BLaER1 (cell line): ENCODE measurements at regions not wholly inside any gene's neighbourhood (a gene's known extent, or its start where the extent isn't known, plus 50 kb on each side); places are given as distances from the start of the nearest gene placed in this dataset.
"Not testable (repeated sequence)": the region's sequence is repeated elsewhere in the genome, so short reads cannot be mapped to it uniquely, and the experiment has no call there.

Experiments
- H3K27ac ChIP-seq: shearing (Covaris generic); formaldehyde crosslinking; 2 replicates; pipeline ENCODE4 v1.8.1; 2022
- H3K27me3 ChIP-seq: shearing (Covaris generic); formaldehyde crosslinking; 2 replicates; pipeline ENCODE4 v1.8.1; 2022
- H3K36me3 ChIP-seq: shearing (Covaris generic); formaldehyde crosslinking; 2 replicates; pipeline ENCODE4 v1.8.1; 2022
- H3K4me1 ChIP-seq: shearing (Covaris generic); formaldehyde crosslinking; 2 replicates; pipeline ENCODE4 v1.8.1; 2022
- H3K4me2 ChIP-seq: shearing (Covaris generic); formaldehyde crosslinking; 2 replicates; pipeline ENCODE4 v1.8.1; 2022
- H3K4me3 ChIP-seq: shearing (Covaris generic); formaldehyde crosslinking; 2 replicates; pipeline ENCODE4 v1.8.1; 2022
- H3K9ac ChIP-seq: shearing (Covaris generic); formaldehyde crosslinking; 2 replicates; pipeline ENCODE4 v1.8.1; 2022
- H3K9me3 ChIP-seq: shearing (Covaris generic); formaldehyde crosslinking; 2 replicates; pipeline ENCODE4 v1.8.1; 2022
- H4K20me1 ChIP-seq: shearing (Covaris generic); formaldehyde crosslinking; 2 replicates; pipeline ENCODE4 v1.8.1; 2022
- Cebpa-rat ChIP-seq: shearing (Covaris generic); IDR thresholded peaks from 2 replicates; pipeline ENCODE4 v1.8.1; 2022

- no peak for TF ChIP-seq Cebpa-rat
- H3K9me3 ChIP-seq: peaks cover 28% of the 10 kb centered on the region
- no peak overlapping the region for H3K4me3 ChIP-seq
- H3K27ac ChIP-seq: no peak overlapping the region
- no peaks in the 10 kb centered on the region for H3K4me1 ChIP-seq
- no peak overlapping the region for H3K4me2 ChIP-seq
- no peak overlapping the region for H3K9ac ChIP-seq
- no peaks in the 10 kb centered on the region for H3K27me3 ChIP-seq
- no peaks in the 10 kb centered on the region for H3K36me3 ChIP-seq
- no peaks in the 10 kb centered on the region for H4K20me1 ChIP-seq
These were observed 1212.9 kb downstream of the TYW1 start for GRCh38 chr7:68209486-68209885.

- Histone ChIP-seq H3K9ac (no peak overlapping the region), H3K4me3 (no peak overlapping the region), H3K9me3 (no peaks in the 10 kb centered on the region), H3K4me2 (no peak overlapping the region), H3K36me3 (no peaks in the 10 kb centered on the region), H4K20me1 (no peaks in the 10 kb centered on the region), H3K27ac (no peak overlapping the region), H3K27me3 (no peaks in the 10 kb centered on the region), H3K4me1 (no peaks in the 10 kb centered on the region)
- no peak for TF ChIP-seq Cebpa-rat
These were observed 1217.2 kb downstream of the TYW1 start for GRCh38 chr7:68213838-68214237.

- H3K27ac ChIP-seq: no peak overlapping the region
- no peaks in the 10 kb centered on the region for H3K4me1 ChIP-seq
- H3K27me3 ChIP-seq: no peaks in the 10 kb centered on the region
- no peak overlapping the region for H3K4me3 ChIP-seq
- no peak for TF ChIP-seq Cebpa-rat
- no peaks in the 10 kb centered on the region for H4K20me1 ChIP-seq
- no peaks in the 10 kb centered on the region for H3K9me3 ChIP-seq
- H3K4me2 ChIP-seq: no peak overlapping the region
- H3K9ac ChIP-seq: no peak overlapping the region
- H3K36me3 ChIP-seq: no peaks in the 10 kb centered on the region
These were observed 1219.4 kb downstream of the TYW1 start for GRCh38 chr7:68216051-68216450.

GRCh38 chr7:68217426-68217825 lies 1220.8 kb downstream of the TYW1 start:
- Histone ChIP-seq H3K9ac (no peak overlapping the region), H4K20me1 (no peaks in the 10 kb centered on the region), H3K27ac (no peak overlapping the region), H3K9me3 (no peaks in the 10 kb centered on the region), H3K36me3 (no peaks in the 10 kb centered on the region), H3K4me1 (no peaks in the 10 kb centered on the region), H3K4me2 (no peak overlapping the region), H3K4me3 (no peak overlapping the region), H3K27me3 (no peaks in the 10 kb centered on the region)
- no peak for TF ChIP-seq Cebpa-rat

GRCh38 chr7:68218461-68218860 lies 1221.8 kb downstream of the TYW1 start:
- Histone ChIP-seq H3K27me3 (no peaks in the 10 kb centered on the region), H3K4me2 (no peak overlapping the region), H3K27ac (no peak overlapping the region), H3K9me3 (no peaks in the 10 kb centered on the region), H4K20me1 (no peaks in the 10 kb centered on the region), H3K36me3 (no peaks in the 10 kb centered on the region), H3K4me3 (no peak overlapping the region), H3K4me1 (no peaks in the 10 kb centered on the region), H3K9ac (no peak overlapping the region)
- no peak for TF ChIP-seq Cebpa-rat

- H3K9me3 ChIP-seq: no peaks in the 10 kb centered on the region
- no peak overlapping the region for H3K9ac ChIP-seq
- H3K4me2 ChIP-seq: no peak overlapping the region
- H3K27ac ChIP-seq: no peak overlapping the region
- no peaks in the 10 kb centered on the region for H3K4me1 ChIP-seq
- no peaks in the 10 kb centered on the region for H4K20me1 ChIP-seq
- no peak overlapping the region for H3K4me3 ChIP-seq
- no peaks in the 10 kb centered on the region for H3K36me3 ChIP-seq
- no peaks in the 10 kb centered on the region for H3K27me3 ChIP-seq
- TF ChIP-seq Cebpa-rat: no peak
These were observed 1225.7 kb downstream of the TYW1 start for GRCh38 chr7:68222311-68222710.

GRCh38 chr7:68224041-68224741 lies 1227.6 kb downstream of the TYW1 start:
- no peak for TF ChIP-seq Cebpa-rat

GRCh38 chr7:68231011-68231410 lies 1234.4 kb downstream of the TYW1 start:
- H3K4me3 ChIP-seq, H3K36me3 ChIP-seq, H3K4me1 ChIP-seq, H3K27me3 ChIP-seq, H4K20me1 ChIP-seq, H3K27ac ChIP-seq, H3K9me3 ChIP-seq, H3K4me2 ChIP-seq, H3K9ac ChIP-seq: not testable (repeated sequence)

More at GRCh38 chr7:68224041-68224741, 1227.6 kb downstream of the TYW1 start:
- Histone ChIP-seq H3K4me1 (no peaks in the 10 kb centered on the region), H3K36me3 (no peaks in the 10 kb centered on the region), H3K4me2 (no peak overlapping the region), H3K4me3 (no peak overlapping the region), H3K9me3 (no peaks in the 10 kb centered on the region), H3K27me3 (no peaks in the 10 kb centered on the region), H4K20me1 (no peaks in the 10 kb centered on the region), H3K27ac (no peak overlapping the region), H3K9ac (no peak overlapping the region)

GRCh38 chr7:68235937-68236336 lies 1239.3 kb downstream of the TYW1 start:
- Histone ChIP-seq H3K9me3 (peaks cover 10% of the 10 kb centered on the region), H3K27me3 (no peaks in the 10 kb centered on the region), H3K36me3 (no peaks in the 10 kb centered on the region), H3K4me3 (no peak overlapping the region), H3K27ac (no peak overlapping the region), H3K9ac (no peak overlapping the region), H3K4me1 (peaks cover 10% of the 10 kb centered on the region), H4K20me1 (no peaks in the 10 kb centered on the region), H3K4me2 (no peak overlapping the region)
- no peak for TF ChIP-seq Cebpa-rat

- H3K9me3 ChIP-seq: peaks cover 22% of the 10 kb centered on the region
These were observed 1241.7 kb downstream of the TYW1 start for GRCh38 chr7:68238204-68238805.

GRCh38 chr7:68243128-68243527 lies 1246.5 kb downstream of the TYW1 start:
- Histone ChIP-seq H3K27me3 (no peaks in the 10 kb centered on the region), H3K27ac (no peak overlapping the region), H3K4me1 (no peaks in the 10 kb centered on the region)

More at GRCh38 chr7:68238204-68238805, 1241.7 kb downstream of the TYW1 start:
- Histone ChIP-seq H3K4me2 (no peak overlapping the region), H3K4me3 (no peak overlapping the region), H3K27ac (no peak overlapping the region), H3K36me3 (no peaks in the 10 kb centered on the region), H4K20me1 (no peaks in the 10 kb centered on the region), H3K27me3 (no peaks in the 10 kb centered on the region), H3K4me1 (peaks cover 10% of the 10 kb centered on the region), H3K9ac (no peak overlapping the region)
- TF ChIP-seq Cebpa-rat: no peak

More at GRCh38 chr7:68243128-68243527, 1246.5 kb downstream of the TYW1 start:
- Histone ChIP-seq H3K9me3 (peaks cover 22% of the 10 kb centered on the region), H3K36me3 (no peaks in the 10 kb centered on the region), H4K20me1 (no peaks in the 10 kb centered on the region), H3K9ac (no peak overlapping the region), H3K4me3 (no peak overlapping the region), H3K4me2 (no peak overlapping the region)
- no peak for TF ChIP-seq Cebpa-rat
